Natural killer cell (primary cell): ENCODE measurements at regions not wholly inside any gene's neighbourhood (a gene's known extent, or its start where the extent isn't known, plus 50 kb on each side); places are given as distances from the start of the nearest gene placed in this dataset.

Source experiments
- ATAC-seq, 3 donors: fragments of 150-1000 bp in 2 of 3; fragments of 200-7000 bp in 1 of 3; cut with Tn5 transposase; 1 replicate in 1 of 3; 2 replicates in 2 of 3; pipeline ENCODE4 v1.10.0; 2021; ENCODE audit warnings: mild to moderate bottlenecking in 2 of 3, moderate library complexity in 2 of 3
- DNase-seq, 2 donors: peaks; one replicate each; pipeline versions ENCODE4 v3.0.0 to v3.0.0-alpha.2; 2013 to 2021; ENCODE audit warnings: mixed read lengths in 1 of 2
- H3K27ac ChIP-seq: one replicate; pipeline ENCODE4 v1.5.1; 2013; ENCODE audit warnings: mild to moderate bottlenecking, low read length
- H3K27me3 ChIP-seq: one replicate; pipeline ENCODE4 v1.6.1; 2013; ENCODE audit warnings: low read length; ENCODE audit not compliant: control insufficient read depth, insufficient read depth
- H3K36me3 ChIP-seq: one replicate; pipeline ENCODE4 v1.6.1; 2013; ENCODE audit warnings: low read length; ENCODE audit not compliant: control insufficient read depth, insufficient read depth
- H3K4me1 ChIP-seq: one replicate; pipeline ENCODE4 v1.6.1; 2013; ENCODE audit warnings: low read length; ENCODE audit not compliant: control insufficient read depth, insufficient read depth
- H3K4me3 ChIP-seq: one replicate; pipeline ENCODE4 v1.5.1; 2013; ENCODE audit warnings: low read length
- H3K9me3 ChIP-seq: one replicate; pipeline ENCODE4 v1.6.1; 2013; ENCODE audit warnings: low read length; ENCODE audit not compliant: control insufficient read depth, insufficient read depth
- H3K27ac Mint-ChIP-seq, 2 donors: one replicate each; pipeline ENCODE4 v1.8.0; 2022; ENCODE audit warnings: mild to moderate bottlenecking in 2 of 2, mixed read lengths in 2 of 2, moderate library complexity in 1 of 2
- H3K27me3 Mint-ChIP-seq, 2 donors: one replicate each; pipeline ENCODE4 v1.8.0; 2022; ENCODE audit warnings: low read depth in 2 of 2, mixed read lengths in 2 of 2
- H3K36me3 Mint-ChIP-seq: one replicate; pipeline ENCODE4 v1.8.0; 2022; ENCODE audit warnings: mixed read lengths
- H3K4me1 Mint-ChIP-seq, 2 donors: one replicate each; pipeline ENCODE4 v1.8.0; 2022; ENCODE audit warnings: mixed read lengths in 2 of 2
- H3K4me3 Mint-ChIP-seq: one replicate; pipeline ENCODE4 v1.8.0; 2022; ENCODE audit warnings: mild to moderate bottlenecking, moderate library complexity, mixed read lengths
- H3K9me3 Mint-ChIP-seq, 2 donors: one replicate each; pipeline ENCODE4 v1.8.0; 2022; ENCODE audit warnings: mixed read lengths in 2 of 2
- WGBS: methylation state at CpG from one replicate; pipeline ENCODE4 v1.1.7; 2013; ENCODE audit warnings: missing lambda C conversion rate; ENCODE audit not compliant: insufficient coverage; 5-methylcytosine and 5-hydroxymethylcytosine counted together
- intact Hi-C: fragments of 100-400 bp; cut with micrococcal nuclease; formaldehyde crosslinking; loops from one replicate; pipeline ENCODE4 v1.14.2; 2022
- TF ChIP-seq, protein P1 (sequence below): fragments of 200-600 bp; IDR thresholded peaks from one replicate; pipeline ENCODE4 v1.8.0; 2022; ENCODE audit warnings: antibody characterized with exemption

GRCh38 chr15:59835776-59836175 lies 146.7 kb upstream of the BNIP2 start:
- no peak overlapping the region for H3K27ac Mint-ChIP-seq
- H3K4me1 Mint-ChIP-seq: peaks cover 9 to 11% of the 10 kb centered on the region in 2 donors
- H3K4me1 ChIP-seq: no peaks in the 10 kb centered on the region
- no peak overlapping the region for H3K4me3 ChIP-seq
- WGBS: no CpG with 5 or more reads among the region's 1 CpG
- no peak overlapping the region for H3K27ac ChIP-seq
- no peak overlapping the region for H3K4me3 Mint-ChIP-seq
- no peak for DNase-seq
- H3K27me3 ChIP-seq: no peaks in the 10 kb centered on the region
- no peaks in the 10 kb centered on the region for H3K36me3 ChIP-seq
- no peaks in the 10 kb centered on the region for H3K9me3 Mint-ChIP-seq
- no peak for ATAC-seq
- peaks cover 0 to 12% of the 10 kb centered on the region in 2 donors for H3K27me3 Mint-ChIP-seq
- TF ChIP-seq, protein P1, sequence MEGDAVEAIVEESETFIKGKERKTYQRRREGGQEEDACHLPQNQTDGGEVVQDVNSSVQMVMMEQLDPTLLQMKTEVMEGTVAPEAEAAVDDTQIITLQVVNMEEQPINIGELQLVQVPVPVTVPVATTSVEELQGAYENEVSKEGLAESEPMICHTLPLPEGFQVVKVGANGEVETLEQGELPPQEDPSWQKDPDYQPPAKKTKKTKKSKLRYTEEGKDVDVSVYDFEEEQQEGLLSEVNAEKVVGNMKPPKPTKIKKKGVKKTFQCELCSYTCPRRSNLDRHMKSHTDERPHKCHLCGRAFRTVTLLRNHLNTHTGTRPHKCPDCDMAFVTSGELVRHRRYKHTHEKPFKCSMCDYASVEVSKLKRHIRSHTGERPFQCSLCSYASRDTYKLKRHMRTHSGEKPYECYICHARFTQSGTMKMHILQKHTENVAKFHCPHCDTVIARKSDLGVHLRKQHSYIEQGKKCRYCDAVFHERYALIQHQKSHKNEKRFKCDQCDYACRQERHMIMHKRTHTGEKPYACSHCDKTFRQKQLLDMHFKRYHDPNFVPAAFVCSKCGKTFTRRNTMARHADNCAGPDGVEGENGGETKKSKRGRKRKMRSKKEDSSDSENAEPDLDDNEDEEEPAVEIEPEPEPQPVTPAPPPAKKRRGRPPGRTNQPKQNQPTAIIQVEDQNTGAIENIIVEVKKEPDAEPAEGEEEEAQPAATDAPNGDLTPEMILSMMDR: no peak
- no peaks in the 10 kb centered on the region for H3K9me3 ChIP-seq
- intact Hi-C loops: no loop called here
- H3K36me3 Mint-ChIP-seq: no peaks in the 10 kb centered on the region

GRCh38 chr15:59834528-59834927 lies 145.4 kb upstream of the BNIP2 start:
- TF ChIP-seq, protein P1: no peak
- H3K27ac ChIP-seq: no peak overlapping the region
- H3K27me3 ChIP-seq: no peaks in the 10 kb centered on the region
- no peak overlapping the region for H3K4me3 ChIP-seq
- WGBS: 81% methylated on average over 3 of the region's 3 CpGs
- Mint-ChIP-seq H3K4me1 (peaks cover 9 to 11% of the 10 kb centered on the region in 2 donors), H3K4me3 (no peak overlapping the region), H3K27ac (no peak overlapping the region), H3K9me3 (no peaks in the 10 kb centered on the region), H3K27me3 (peaks cover 0 to 8% of the 10 kb centered on the region in 2 donors), H3K36me3 (no peaks in the 10 kb centered on the region)
- ATAC-seq (no peak), DNase-seq (no peak)
- no peaks in the 10 kb centered on the region for H3K4me1 ChIP-seq
- intact Hi-C loops: no loop called here
- no peaks in the 10 kb centered on the region for H3K9me3 ChIP-seq
- no peaks in the 10 kb centered on the region for H3K36me3 ChIP-seq

DNA sequence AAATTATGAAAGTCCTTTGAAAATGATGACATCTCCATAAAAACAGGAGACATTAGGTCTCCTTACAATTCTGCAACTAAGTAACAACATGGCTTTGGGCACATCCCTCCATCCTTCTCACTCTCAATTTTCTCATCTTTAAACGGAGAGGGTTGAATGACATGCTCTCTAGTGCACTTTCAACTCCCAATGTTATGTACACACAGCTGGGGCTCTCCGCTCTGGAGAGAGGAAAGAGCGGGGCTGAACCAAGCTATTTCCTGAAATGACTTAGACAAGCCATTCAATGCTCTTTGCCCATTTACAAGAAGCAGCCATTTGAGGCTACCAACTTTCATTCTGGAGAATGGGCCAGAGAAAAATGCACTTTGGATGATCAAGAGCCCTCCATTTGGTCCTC lies 144.2 kb upstream of the BNIP2 start:
- no peak overlapping the region for H3K4me3 Mint-ChIP-seq
- H3K9me3 Mint-ChIP-seq: no peaks in the 10 kb centered on the region
- Histone ChIP-seq H3K9me3 (no peaks in the 10 kb centered on the region), H3K4me3 (no peak overlapping the region), H3K27me3 (no peaks in the 10 kb centered on the region), H3K4me1 (no peaks in the 10 kb centered on the region), H3K27ac (no peak overlapping the region), H3K36me3 (no peaks in the 10 kb centered on the region)
- H3K4me1 Mint-ChIP-seq: peaks cover 3% of the 10 kb centered on the region in 2 donors
- no peak for ATAC-seq
- no peak overlapping the region for H3K27ac Mint-ChIP-seq
- peaks cover 0 to 12% of the 10 kb centered on the region in 2 donors for H3K27me3 Mint-ChIP-seq
- no peak for DNase-seq
- H3K36me3 Mint-ChIP-seq: no peaks in the 10 kb centered on the region
- WGBS: 89% methylated on average over 3 of the region's 3 CpGs
- intact Hi-C loops: no loop called here
- TF ChIP-seq, protein P1: no peak

GRCh38 chr15:59830873-59831272 lies 141.8 kb upstream of the BNIP2 start:
- intact Hi-C loops: no loop called here
- Mint-ChIP-seq H3K36me3 (no peaks in the 10 kb centered on the region), H3K4me1 (no peaks in the 10 kb centered on the region), H3K9me3 (no peaks in the 10 kb centered on the region), H3K4me3 (no peak overlapping the region), H3K27ac (no peak overlapping the region), H3K27me3 (peaks cover 0 to 7% of the 10 kb centered on the region in 2 donors)
- no peaks in the 10 kb centered on the region for H3K9me3 ChIP-seq
- no peak for DNase-seq
- H3K27ac ChIP-seq: no peak overlapping the region
- 97% methylated on average over 4 of the region's 5 CpGs for WGBS
- TF ChIP-seq, protein P1: no peak
- H3K4me3 ChIP-seq: no peak overlapping the region
- ATAC-seq: no peak
- H3K27me3 ChIP-seq: no peaks in the 10 kb centered on the region
- no peaks in the 10 kb centered on the region for H3K36me3 ChIP-seq
- H3K4me1 ChIP-seq: no peaks in the 10 kb centered on the region
